DMS 273 (cell line): ENCODE measurements at regions not wholly inside any gene's neighbourhood (a gene's known extent, or its start where the extent isn't known, plus 50 kb on each side); places are given as distances from the start of the nearest gene placed in this dataset.

ENCODE experiments used
- DNase-seq: peaks from one replicate; lab custom pipeline; 2025; ENCODE audit not compliant: unreplicated experiment; lab: John Stamatoyannopoulos, UW

GRCh38 chr2:120453635-120453998, 107.7 kb downstream of the INHBB start:
- DNase-seq: no peak

DNA sequence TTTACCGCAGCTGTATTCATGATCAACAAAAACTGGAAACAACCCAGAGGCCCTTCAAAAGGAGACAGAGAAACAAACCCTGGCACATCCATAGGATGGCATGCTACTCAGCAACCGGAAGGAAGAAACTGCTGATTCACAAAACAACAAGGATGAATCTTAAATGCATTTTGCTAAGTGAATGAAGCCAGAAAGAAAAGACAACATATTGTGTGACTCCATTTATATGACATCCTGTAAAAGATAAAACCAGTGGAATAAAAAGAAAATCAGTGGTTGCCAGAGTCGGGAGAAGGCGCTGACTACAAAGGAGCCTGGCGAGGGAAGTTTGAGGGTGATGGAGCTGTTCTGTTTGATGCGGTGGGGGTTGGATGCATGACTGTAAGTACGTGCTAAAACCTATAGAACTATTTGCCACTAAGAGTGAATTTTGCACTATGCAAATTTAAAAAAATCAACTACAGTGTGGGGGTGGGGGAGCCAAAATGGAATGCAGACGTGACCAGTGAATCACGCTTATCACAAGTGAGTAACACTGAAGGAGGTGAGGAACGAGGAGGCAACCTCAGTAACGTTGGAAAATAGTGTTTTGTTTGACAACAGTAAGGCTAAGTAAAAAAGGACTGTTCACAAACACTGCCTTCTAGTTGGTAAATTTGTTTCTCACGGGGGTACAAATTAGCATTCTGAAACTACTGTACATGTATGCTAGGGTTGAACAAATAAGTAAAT, 108.9 kb downstream of the INHBB start:
- no peak for DNase-seq

DNA sequence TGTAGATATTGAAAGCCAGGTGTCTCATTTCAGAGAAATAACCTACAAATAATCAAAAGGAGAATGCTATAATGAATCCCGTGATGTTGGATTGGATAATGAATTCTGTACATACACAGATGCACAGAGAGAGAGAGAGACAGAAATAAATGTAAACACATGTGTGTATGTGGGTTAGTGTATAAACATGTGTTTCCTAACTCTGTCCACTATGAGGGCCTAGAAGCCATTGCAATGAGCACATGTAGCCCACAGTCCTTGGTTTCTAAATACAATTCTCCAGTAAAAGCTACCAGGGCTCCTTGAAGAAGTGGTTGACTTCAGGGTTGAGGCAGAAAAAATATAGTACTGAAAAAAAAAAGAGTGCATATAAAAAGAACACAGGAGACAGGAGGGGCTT, 109.5 kb downstream of the INHBB start:
- no peak for DNase-seq

DNA sequence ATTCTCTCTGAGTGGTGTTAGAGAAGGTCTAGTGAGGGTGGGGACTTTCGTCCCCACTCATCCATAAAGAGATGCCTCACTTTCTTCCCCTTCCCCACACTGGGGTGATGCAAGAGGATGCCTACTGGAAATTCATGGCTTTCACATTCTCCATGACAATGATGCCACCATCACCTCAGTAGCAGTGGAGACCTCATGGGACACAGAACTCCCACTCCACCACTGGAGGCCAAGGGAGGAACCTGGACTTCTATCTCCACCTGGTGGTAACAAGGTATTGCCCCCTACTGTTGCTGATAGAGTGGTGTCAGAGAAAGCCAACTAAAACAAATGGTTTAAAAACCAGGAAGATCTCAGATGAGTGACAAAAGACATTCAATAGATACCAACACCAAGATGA, 110.9 kb downstream of the INHBB start:
- DNase-seq: peak; percentile 6

DNA sequence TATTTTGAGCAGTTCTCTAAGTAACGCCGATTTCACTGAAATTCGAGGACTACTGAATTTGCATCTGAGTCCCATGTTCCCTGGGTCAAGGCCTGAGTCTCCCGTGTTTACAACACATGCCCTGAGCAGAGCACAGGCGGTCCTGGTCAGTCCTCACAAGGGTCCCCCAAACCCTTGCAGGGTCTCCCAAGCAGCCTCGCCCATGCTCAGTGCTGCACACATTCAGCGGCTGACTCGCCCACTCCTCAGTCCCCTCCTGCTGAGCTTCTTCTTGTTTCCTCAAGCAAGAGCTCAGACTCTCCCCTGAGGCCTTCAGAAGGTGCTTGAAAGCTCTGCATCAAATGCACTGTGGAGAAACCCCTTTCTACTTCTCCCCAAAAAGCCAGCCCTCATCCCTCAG, 114.6 kb downstream of the INHBB start:
- DNase-seq: no peak

DNA sequence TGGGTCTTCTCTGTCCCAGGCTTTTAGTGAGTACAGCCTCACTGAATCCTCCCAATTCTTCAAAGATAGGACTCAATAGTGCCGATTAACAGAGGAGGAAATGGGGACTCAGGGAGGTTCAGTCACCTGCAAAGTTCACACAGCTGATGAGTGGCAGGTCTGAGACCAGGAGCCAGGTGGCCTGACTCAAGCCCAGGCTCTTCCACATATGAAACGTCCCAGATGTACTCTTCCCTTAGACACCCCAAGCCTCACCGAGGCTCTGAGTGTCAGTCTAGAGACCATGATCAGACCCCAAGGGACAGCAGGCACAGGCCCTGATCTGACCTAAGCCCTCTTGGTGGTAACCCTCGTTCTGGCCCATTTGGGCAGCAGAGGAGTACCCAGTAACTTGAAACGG, 115.2 kb downstream of the INHBB start:
- DNase-seq: no peak

- no peak for DNase-seq
Measured at GRCh38 chr2:120461546-120462537, 115.9 kb downstream of the INHBB start.

DNA sequence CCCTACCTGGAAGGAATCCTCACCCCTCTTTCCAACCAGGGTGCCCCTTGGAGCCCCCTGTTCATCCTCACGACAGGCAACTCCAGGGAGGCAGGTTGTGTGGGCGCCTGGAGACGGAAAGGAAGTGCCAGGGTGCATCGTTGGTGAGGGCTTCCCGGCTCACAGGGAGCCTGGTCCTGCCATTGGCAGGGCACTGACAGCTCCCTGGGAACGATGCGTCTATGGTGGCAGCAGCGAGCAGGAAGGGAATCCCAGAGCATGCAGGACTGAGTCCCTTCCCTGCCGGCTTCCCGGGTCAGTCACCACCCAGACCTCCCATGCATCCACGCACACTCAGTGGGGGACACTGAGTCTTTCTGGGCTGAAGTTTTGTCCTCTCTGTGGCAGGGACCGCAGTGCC, 117.6 kb downstream of the INHBB start:
- no peak for DNase-seq

GRCh38 chr2:120463996-120464395, 118.1 kb downstream of the INHBB start:
- DNase-seq: no peak

DNA sequence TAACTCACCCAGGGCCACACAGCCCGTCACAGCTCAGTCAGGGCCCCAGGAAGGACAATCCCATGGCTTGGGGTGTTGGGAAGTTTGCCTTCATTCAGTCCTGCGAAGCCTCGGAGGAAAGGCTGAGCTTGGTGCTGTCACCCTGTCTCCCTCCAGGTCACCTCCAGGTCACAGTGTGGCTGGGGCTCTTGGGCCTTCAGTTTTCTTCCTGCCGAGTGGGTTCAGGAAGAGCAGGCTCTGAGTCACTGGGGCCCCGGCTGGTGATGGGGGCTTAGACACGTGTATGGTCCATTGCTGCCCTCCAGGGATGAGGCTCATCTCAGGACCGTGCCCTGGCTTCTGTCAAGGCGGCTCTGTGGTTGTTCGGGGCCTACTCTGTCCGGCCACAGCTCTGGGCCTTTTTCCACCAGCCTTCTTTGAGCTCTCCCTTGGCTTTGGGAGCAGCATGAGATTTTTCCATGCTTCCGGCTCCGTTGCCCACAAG, 118.6 kb downstream of the INHBB start:
- no peak for DNase-seq

GRCh38 chr2:120465012-120465700, 119.2 kb downstream of the INHBB start:
- no peak for DNase-seq

- DNase-seq: no peak
Measured at GRCh38 chr2:120465701-120465988, 119.7 kb downstream of the INHBB start.

GRCh38 chr2:120465989-120466703, 120.2 kb downstream of the INHBB start:
- no peak for DNase-seq

- no peak for DNase-seq
Measured at GRCh38 chr2:120466704-120467054, 120.7 kb downstream of the INHBB start.

GRCh38 chr2:120468136-120468535, 122.2 kb downstream of the INHBB start:
- no peak for DNase-seq

DNA sequence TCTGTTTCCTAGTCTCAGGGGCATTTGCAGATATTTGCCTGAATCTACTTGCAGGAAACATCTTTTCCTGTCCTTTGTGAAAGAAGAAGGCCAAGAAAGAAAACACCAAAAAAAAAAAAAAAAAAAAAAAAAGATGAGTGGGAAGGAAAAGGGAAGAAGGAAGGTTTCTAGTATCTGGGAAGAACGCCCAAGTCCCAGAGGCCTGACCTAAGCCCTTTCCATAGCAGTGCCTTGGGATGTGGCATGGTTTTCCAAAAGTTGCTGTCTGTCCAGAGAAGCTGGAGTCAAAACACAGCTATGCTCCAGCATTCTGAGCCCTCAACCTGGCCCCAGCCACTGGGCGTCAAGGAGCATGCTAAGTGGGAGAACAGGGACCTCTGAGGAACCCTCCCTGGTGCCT, 123.5 kb downstream of the INHBB start:
- no peak for DNase-seq

DNA sequence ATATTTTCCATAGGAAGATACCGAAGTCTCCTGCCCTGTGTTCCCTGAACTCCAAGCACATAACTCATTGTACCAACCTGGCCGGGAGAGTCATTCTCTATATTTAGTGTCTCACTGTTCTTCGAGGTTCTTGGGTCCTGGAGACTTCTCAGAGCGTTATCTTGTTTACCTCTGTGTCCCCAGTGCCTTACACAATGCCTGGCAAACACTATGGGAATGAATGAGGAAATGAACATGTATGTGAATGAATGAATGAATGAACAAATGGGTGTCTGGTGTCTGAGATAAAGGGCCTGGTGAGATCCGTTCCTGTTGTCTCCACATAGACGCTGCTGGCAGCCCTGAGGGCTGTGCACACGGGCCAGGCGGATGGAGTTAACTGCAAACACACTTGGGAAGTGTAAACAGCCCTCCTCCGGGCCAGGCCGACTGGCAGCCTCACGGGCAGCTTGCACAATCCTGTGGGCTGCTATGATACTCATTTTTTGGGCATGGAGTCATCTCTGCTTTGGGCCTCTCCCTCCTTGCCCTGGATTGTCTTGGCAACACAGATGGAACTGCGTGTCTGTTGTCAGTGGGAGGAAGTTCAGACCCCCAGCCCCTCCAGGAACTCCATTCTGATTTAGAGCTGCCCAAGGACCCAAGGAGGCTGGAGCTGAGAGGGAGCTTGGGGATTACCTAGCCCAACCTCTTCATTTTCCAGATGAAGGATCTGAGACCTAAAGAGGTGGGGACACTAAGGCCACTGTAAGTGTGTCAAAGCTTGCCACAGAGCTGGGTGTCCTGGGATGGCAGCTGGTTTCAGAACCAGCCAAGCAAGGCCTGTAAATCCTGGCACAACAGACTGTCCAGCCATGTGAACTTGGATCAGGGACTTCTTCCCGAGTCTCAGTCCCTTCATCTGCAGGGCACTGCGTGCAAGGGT, 124.4 kb downstream of the INHBB start:
- no peak for DNase-seq

DNA sequence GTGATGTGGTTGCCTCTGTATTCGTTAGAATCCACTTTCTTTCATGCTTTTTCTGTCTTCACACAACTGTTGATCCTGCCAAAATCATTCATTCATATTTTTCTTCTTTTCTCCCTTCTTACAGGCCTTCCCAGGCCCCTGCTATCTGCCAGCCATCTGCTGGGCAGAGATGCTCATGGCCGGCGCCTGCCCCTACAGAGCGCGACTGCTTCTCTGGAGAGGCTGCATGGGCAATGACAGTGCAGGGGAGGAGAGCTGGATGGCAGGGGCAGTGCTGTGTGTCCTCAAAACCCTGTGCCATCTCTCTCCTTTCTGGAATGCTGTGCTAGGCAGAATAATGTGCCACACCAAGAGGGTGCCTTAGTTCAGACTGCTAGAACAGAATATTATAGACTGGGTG, 125.2 kb downstream of the INHBB start:
- DNase-seq: no peak

DNA sequence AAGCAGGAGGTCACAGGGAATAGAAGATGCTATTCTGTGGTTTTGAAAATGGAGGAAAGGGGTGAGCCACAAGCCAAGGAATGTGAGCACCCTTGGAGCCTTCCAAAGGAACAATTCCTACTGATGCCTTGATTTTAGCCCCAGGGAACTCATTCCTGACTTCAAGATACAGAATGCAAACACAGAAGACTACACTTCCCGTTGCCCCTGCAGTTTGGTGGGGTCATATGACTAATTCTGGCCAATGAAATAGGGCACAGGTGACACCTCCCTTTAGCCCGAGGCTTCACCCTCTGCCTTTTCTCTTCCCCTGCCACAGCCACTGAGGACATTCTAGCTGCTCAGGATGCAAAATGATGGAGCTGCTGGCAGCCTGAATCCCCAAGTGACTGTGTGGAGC, 126.1 kb downstream of the INHBB start:
- no peak for DNase-seq

DNA sequence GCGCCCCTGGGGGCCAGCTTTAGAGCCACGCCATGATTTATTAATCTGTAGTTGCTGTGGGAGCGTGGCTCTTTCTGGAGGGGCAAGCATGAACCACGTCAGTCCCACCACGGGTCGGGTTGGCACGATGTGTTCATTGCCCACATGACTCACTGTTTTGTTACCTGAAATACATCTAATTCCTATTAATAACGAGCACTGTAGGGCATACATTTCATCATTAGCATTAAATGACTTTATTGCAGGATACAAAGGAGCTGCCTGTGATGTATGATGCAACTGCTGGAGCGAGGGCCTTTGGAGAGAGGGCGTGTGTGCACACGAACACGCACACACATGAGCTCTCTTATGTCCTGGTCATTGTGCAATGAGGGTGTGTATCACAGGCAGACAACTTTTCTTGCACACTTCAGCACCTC, 127.0 kb downstream of the INHBB start:
- DNase-seq: no peak
